ENCODE measurements at regions not wholly inside any gene's neighbourhood (a gene's known extent, or its start where the extent isn't known, plus 50 kb on each side); places are given as distances from the start of the nearest gene placed in this dataset.

GRCh38 chr7:81014266-81014665 lies 95.4 kb upstream of the SEMA3C start:
- intact Hi-C loops (cut with micrococcal nuclease; ENCODE audit: unreplicated experiment) = no loop called here
- Mint-ChIP-seq H3K9me3 (ENCODE audit: unreplicated experiment) (no peaks in the 10 kb centered on the region), H3K36me3 (ENCODE audit: insufficient read depth, unreplicated experiment) (no peaks in the 10 kb centered on the region), H3K4me1 (ENCODE audit: low read depth, unreplicated experiment) (peaks cover 7% of the 10 kb centered on the region), H3K27ac (ENCODE audit: unreplicated experiment) (no peak overlapping the region), H3K27me3 (ENCODE audit: insufficient read depth, unreplicated experiment) (no peaks in the 10 kb centered on the region), H3K4me3 (ENCODE audit: unreplicated experiment) (no peak overlapping the region)
- Histone ChIP-seq H3K9me3 (peaks cover 8% of the 10 kb centered on the region; the same call in 1 of the 2 replicates), H3K4me1 (0 out of 2 replicates have a peak, but pooled peaks cover 6% of the 10 kb centered on the region), H3K27me3 (replicated peaks; ENCODE audit: control insufficient read depth, insufficient read depth, low read length) (no peaks in the 10 kb centered on the region), H3K4me3 (ENCODE audit: low read depth, low read length) (no peak overlapping the region), H3K36me3 (ENCODE audit: control insufficient read depth, insufficient read depth, low read length) (no peaks in the 10 kb centered on the region)
- BruUV-seq (replicated peaks) = no TSS peak
- POLR2A ChIA-PET = no interaction called here
- no peak for DNase-seq
- no peak for TF ChIP-seq CTCF (IDR thresholded peaks at IDR 0.05; ENCODE audit: insufficient read depth in 1 of 2, low read depth in 1 of 2, low read length in 1 of 2, severe bottlenecking in 1 of 2, unreplicated experiment in 1 of 2)
- CTCF ChIA-PET = no interaction called here

GRCh38 chr7:81013083-81013817 lies 94.4 kb upstream of the SEMA3C start:
- no peaks in the 10 kb centered on the region for H3K27me3 ChIP-seq (replicated peaks; ENCODE audit: control insufficient read depth, insufficient read depth, low read length)
- H3K9me3 ChIP-seq = peaks cover 8% of the 10 kb centered on the region; the same call in 1 of the 2 replicates
- 0 out of 2 replicates have a peak, but pooled peaks cover 6% of the 10 kb centered on the region for H3K4me1 ChIP-seq
- Mint-ChIP-seq H3K4me3 (ENCODE audit: unreplicated experiment) (no peak overlapping the region), H3K9me3 (ENCODE audit: unreplicated experiment) (no peaks in the 10 kb centered on the region), H3K4me1 (ENCODE audit: low read depth, unreplicated experiment) (peaks cover 7% of the 10 kb centered on the region), H3K27me3 (ENCODE audit: insufficient read depth, unreplicated experiment) (no peaks in the 10 kb centered on the region), H3K36me3 (ENCODE audit: insufficient read depth, unreplicated experiment) (no peaks in the 10 kb centered on the region), H3K27ac (ENCODE audit: unreplicated experiment) (peak overlapping the region; percentile 3)
- ChIA-PET CTCF (no interaction called here), POLR2A (no interaction called here)
- no peaks in the 10 kb centered on the region for H3K36me3 ChIP-seq (ENCODE audit: control insufficient read depth, insufficient read depth, low read length)
- DNase-seq = no peak
- H3K4me3 ChIP-seq (ENCODE audit: low read depth, low read length) = no peak overlapping the region
- BruUV-seq (replicated peaks) = no TSS peak
- TF ChIP-seq CTCF (IDR thresholded peaks at IDR 0.05; ENCODE audit: insufficient read depth in 1 of 2, low read depth in 1 of 2, low read length in 1 of 2, severe bottlenecking in 1 of 2, unreplicated experiment in 1 of 2) = no peak
- intact Hi-C loops (cut with micrococcal nuclease; ENCODE audit: unreplicated experiment) = no loop called here

- H3K4me1 Mint-ChIP-seq (ENCODE audit: low read depth, unreplicated experiment) = peaks cover 7% of the 10 kb centered on the region
- H3K4me1 ChIP-seq = 0 out of 2 replicates have a peak, but pooled peaks cover 6% of the 10 kb centered on the region
- DNase-seq = no peak
- no peaks in the 10 kb centered on the region for H3K36me3 ChIP-seq (ENCODE audit: control insufficient read depth, insufficient read depth, low read length)
- ChIA-PET POLR2A (no interaction called here), CTCF (no interaction called here)
- intact Hi-C loops (cut with micrococcal nuclease; ENCODE audit: unreplicated experiment) = no loop called here
- BruUV-seq (replicated peaks) = no TSS peak
- H3K27me3 Mint-ChIP-seq (ENCODE audit: insufficient read depth, unreplicated experiment) = no peaks in the 10 kb centered on the region
- H3K27me3 ChIP-seq (replicated peaks; ENCODE audit: control insufficient read depth, insufficient read depth, low read length) = no peaks in the 10 kb centered on the region
- H3K9me3 Mint-ChIP-seq (ENCODE audit: unreplicated experiment) = no peaks in the 10 kb centered on the region
- H3K9me3 ChIP-seq = peaks cover 8% of the 10 kb centered on the region; the same call in 1 of the 2 replicates
- TF ChIP-seq CTCF (IDR thresholded peaks at IDR 0.05; ENCODE audit: insufficient read depth in 1 of 2, low read depth in 1 of 2, low read length in 1 of 2, severe bottlenecking in 1 of 2, unreplicated experiment in 1 of 2) = no peak
- H3K36me3 Mint-ChIP-seq (ENCODE audit: insufficient read depth, unreplicated experiment) = no peaks in the 10 kb centered on the region
- H3K4me3 Mint-ChIP-seq (ENCODE audit: unreplicated experiment) = no peak overlapping the region
- H3K27ac Mint-ChIP-seq (ENCODE audit: unreplicated experiment) = no peak overlapping the region
- no peak overlapping the region for H3K4me3 ChIP-seq (ENCODE audit: low read depth, low read length)
Measured at GRCh38 chr7:81008901-81009300, 90.0 kb upstream of the SEMA3C start.
